ENCODE measurements at regions not wholly inside any gene's neighbourhood (a gene's known extent, or its start where the extent isn't known, plus 50 kb on each side); places are given as distances from the start of the nearest gene placed in this dataset.

DNA sequence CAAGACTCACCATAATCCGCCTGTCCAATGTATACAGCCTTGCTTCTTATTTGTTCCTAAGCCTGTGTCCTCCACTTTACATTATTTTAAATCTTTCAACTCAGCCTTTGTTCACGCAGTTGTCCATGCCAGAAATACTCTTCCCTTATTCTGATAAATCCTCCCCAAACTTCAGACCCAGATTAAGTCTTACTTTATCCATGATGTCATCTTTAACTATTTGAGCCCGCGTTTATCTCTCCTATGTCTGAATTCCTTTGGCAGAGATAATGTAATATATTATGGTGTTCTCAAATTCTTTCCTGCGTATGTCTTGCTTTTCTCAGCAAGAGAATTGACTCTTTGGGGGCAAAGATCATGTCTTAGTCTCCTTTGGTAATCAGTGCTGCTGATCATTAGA is 129.6 kb downstream of the LUZP4 start:
- TF ChIP-seq, protein P1, sequence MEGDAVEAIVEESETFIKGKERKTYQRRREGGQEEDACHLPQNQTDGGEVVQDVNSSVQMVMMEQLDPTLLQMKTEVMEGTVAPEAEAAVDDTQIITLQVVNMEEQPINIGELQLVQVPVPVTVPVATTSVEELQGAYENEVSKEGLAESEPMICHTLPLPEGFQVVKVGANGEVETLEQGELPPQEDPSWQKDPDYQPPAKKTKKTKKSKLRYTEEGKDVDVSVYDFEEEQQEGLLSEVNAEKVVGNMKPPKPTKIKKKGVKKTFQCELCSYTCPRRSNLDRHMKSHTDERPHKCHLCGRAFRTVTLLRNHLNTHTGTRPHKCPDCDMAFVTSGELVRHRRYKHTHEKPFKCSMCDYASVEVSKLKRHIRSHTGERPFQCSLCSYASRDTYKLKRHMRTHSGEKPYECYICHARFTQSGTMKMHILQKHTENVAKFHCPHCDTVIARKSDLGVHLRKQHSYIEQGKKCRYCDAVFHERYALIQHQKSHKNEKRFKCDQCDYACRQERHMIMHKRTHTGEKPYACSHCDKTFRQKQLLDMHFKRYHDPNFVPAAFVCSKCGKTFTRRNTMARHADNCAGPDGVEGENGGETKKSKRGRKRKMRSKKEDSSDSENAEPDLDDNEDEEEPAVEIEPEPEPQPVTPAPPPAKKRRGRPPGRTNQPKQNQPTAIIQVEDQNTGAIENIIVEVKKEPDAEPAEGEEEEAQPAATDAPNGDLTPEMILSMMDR (IDR thresholded peaks at IDR 0.05): no peak
- TF ChIP-seq POLR2A (IDR thresholded peaks at IDR 0.05): no peak
